GM13977 (cell line): ENCODE measurements at regions not wholly inside any gene's neighbourhood (a gene's known extent, or its start where the extent isn't known, plus 50 kb on each side); places are given as distances from the start of the nearest gene placed in this dataset.

Experiments used
- DNase-seq: peaks from one replicate; pipeline ENCODE4 v3.0.0; 2012; ENCODE audit warnings: low spot score
- CTCF ChIP-seq: IDR thresholded peaks from 2 replicates; pipeline ENCODE4 v1.5.1; 2012; ENCODE audit warnings: mild to moderate bottlenecking, control low read depth; ENCODE audit not compliant: insufficient read depth; ENCODE audit errors: extremely low read depth, missing control alignments
- in situ Hi-C: fragments of 300-500 bp; cut with MboI; formaldehyde crosslinking; loops from one replicate; pipeline ENCODE4 v1.12.0; 2022; ENCODE audit warnings: low sequenced_read_pairs, low pct_unique_long_range_greater_than_20kb, mixed read lengths, inconsistent platforms; ENCODE audit not compliant: unreplicated experiment

- in situ Hi-C loops, result no loop called here
- TF ChIP-seq CTCF, result no peak
- DNase-seq, result no peak
Measured at GRCh38 chr5:23330726-23331125, 176.7 kb upstream of the PRDM9 start.

- no peak for TF ChIP-seq CTCF
- no peak for DNase-seq
- in situ Hi-C loops, result no loop called here
Measured at GRCh38 chr5:23319901-23320300, 187.5 kb upstream of the PRDM9 start.

- in situ Hi-C loops, result no loop called here
- no peak for DNase-seq
- TF ChIP-seq CTCF, result no peak
Measured at GRCh38 chr5:23318960-23319359, 188.4 kb upstream of the PRDM9 start.

- no peak for TF ChIP-seq CTCF
- DNase-seq, result no peak
- in situ Hi-C loops, result no loop called here
Measured at GRCh38 chr5:23318166-23318565, 189.2 kb upstream of the PRDM9 start.

GRCh38 chr5:23316060-23316591 lies 191.3 kb upstream of the PRDM9 start:
- TF ChIP-seq CTCF, result no peak
- in situ Hi-C loops, result no loop called here
- DNase-seq, result no peak

GRCh38 chr5:23314827-23315226 lies 192.6 kb upstream of the PRDM9 start:
- no peak for TF ChIP-seq CTCF
- no peak for DNase-seq
- in situ Hi-C loops, result no loop called here

GRCh38 chr5:23305055-23305454 lies 202.4 kb upstream of the PRDM9 start:
- in situ Hi-C loops, result no loop called here
- no peak for TF ChIP-seq CTCF
- DNase-seq, result no peak
